Endodermal cell (in vitro differentiated cells): ENCODE measurements at regions not wholly inside any gene's neighbourhood (a gene's known extent, or its start where the extent isn't known, plus 50 kb on each side); places are given as distances from the start of the nearest gene placed in this dataset.

Experiments
- DNase-seq: peaks from one replicate; pipeline ENCODE4 v3.0.0-alpha.2; 2017
- H3K27ac ChIP-seq: 2 replicates; pipeline ENCODE4 v1.5.1; 2013; ENCODE audit warnings: mild to moderate bottlenecking, low read depth, low read length, moderate library complexity
- H3K27me3 ChIP-seq: 2 replicates; pipeline ENCODE4 v1.6.1; 2013; ENCODE audit warnings: mild to moderate bottlenecking, low read length, moderate library complexity; ENCODE audit not compliant: insufficient read depth, control insufficient read depth, poor library complexity, severe bottlenecking
- H3K36me3 ChIP-seq: 2 replicates; pipeline ENCODE4 v1.7.0; 2013; ENCODE audit warnings: mild to moderate bottlenecking, low read length, moderate library complexity; ENCODE audit not compliant: control insufficient read depth, insufficient read depth
- H3K4me1 ChIP-seq: one replicate; pipeline ENCODE4 v1.7.0; 2013; ENCODE audit warnings: low read length; ENCODE audit not compliant: control insufficient read depth, insufficient read depth
- H3K4me3 ChIP-seq: 2 replicates; pipeline ENCODE4 v1.5.1; 2013; ENCODE audit warnings: mild to moderate bottlenecking, low read length, moderate library complexity
- H3K9ac ChIP-seq: 2 replicates; pipeline ENCODE4 v1.6.1; 2013; ENCODE audit warnings: mild to moderate bottlenecking, low read length, moderate library complexity; ENCODE audit not compliant: poor library complexity, severe bottlenecking; ENCODE audit errors: extremely low read depth
- H3K9me3 ChIP-seq: 2 replicates; pipeline ENCODE4 v1.6.1; 2013; ENCODE audit warnings: mild to moderate bottlenecking, low read length, moderate library complexity; ENCODE audit not compliant: control insufficient read depth
- H3K27ac Mint-ChIP-seq: 2 replicates; pipeline ENCODE4 v1.8.0; 2020; ENCODE audit warnings: mixed read lengths
- H3K27me3 Mint-ChIP-seq: 2 replicates; pipeline ENCODE4 v1.8.0; 2021; ENCODE audit warnings: mild to moderate bottlenecking, mixed read lengths; ENCODE audit not compliant: insufficient read depth
- H3K36me3 Mint-ChIP-seq: 2 replicates; pipeline ENCODE4 v1.8.0; 2020; ENCODE audit warnings: low read depth, mixed read lengths
- H3K4me1 Mint-ChIP-seq: 2 replicates; pipeline ENCODE4 v1.8.0; 2020; ENCODE audit warnings: mixed read lengths
- H3K4me3 Mint-ChIP-seq: 2 replicates; pipeline ENCODE4 v1.8.0; 2020; ENCODE audit warnings: mild to moderate bottlenecking, moderate library complexity, mixed read lengths
- H3K9me3 Mint-ChIP-seq: 2 replicates; pipeline ENCODE4 v1.8.0; 2020; ENCODE audit warnings: mild to moderate bottlenecking, mixed read lengths
- CTCF ChIP-seq: fragments of 200-600 bp; sonication (generic); conservative IDR thresholded peaks from 2 replicates; pipeline ENCODE4 v1.5.0; 2021; ENCODE audit warnings: antibody characterized with exemption, mild to moderate bottlenecking
- WGBS, 2 experiments: methylation state at CpG; one replicate each; pipeline versions ENCODE4 v1.1.5 to v1.1.7; 2013; ENCODE audit warnings: missing lambda C conversion rate in 2 of 2, mixed read lengths in 1 of 2; ENCODE audit not compliant: insufficient coverage in 1 of 2, insufficient read length in 1 of 2; 5-methylcytosine and 5-hydroxymethylcytosine counted together

GRCh38 chr10:4345877-4346646 is 479.9 kb upstream of the AKR1E2 start:
- H3K36me3 ChIP-seq: no peaks in the 10 kb centered on the region
- no peaks in the 10 kb centered on the region for H3K9me3 ChIP-seq
- Mint-ChIP-seq H3K4me1 (peaks cover 2% of the 10 kb centered on the region), H3K4me3 (no peak overlapping the region), H3K27me3 (no peaks in the 10 kb centered on the region), H3K36me3 (no peaks in the 10 kb centered on the region), H3K9me3 (no peaks in the 10 kb centered on the region), H3K27ac (no peak overlapping the region)
- no peak overlapping the region for H3K9ac ChIP-seq
- H3K4me3 ChIP-seq: no peak overlapping the region
- no peak for TF ChIP-seq CTCF
- no peaks in the 10 kb centered on the region for H3K27me3 ChIP-seq
- H3K4me1 ChIP-seq: no peaks in the 10 kb centered on the region
- WGBS, 2 experiments: 89 to 94% methylated on average over 2 of the region's 2 CpGs
- no peak overlapping the region for H3K27ac ChIP-seq
- no peak for DNase-seq

- no peak overlapping the region for H3K27ac Mint-ChIP-seq
- H3K4me3 ChIP-seq: no peak overlapping the region
- H3K27me3 Mint-ChIP-seq: no peaks in the 10 kb centered on the region
- H3K27ac ChIP-seq: no peak overlapping the region
- TF ChIP-seq CTCF: no peak
- no peaks in the 10 kb centered on the region for H3K9me3 Mint-ChIP-seq
- no peak overlapping the region for H3K4me3 Mint-ChIP-seq
- peaks cover 2% of the 10 kb centered on the region for H3K4me1 Mint-ChIP-seq
- no peaks in the 10 kb centered on the region for H3K4me1 ChIP-seq
- no peaks in the 10 kb centered on the region for H3K36me3 ChIP-seq
- 76 to 89% methylated on average over 9 to 10 of the region's 10 CpGs for WGBS, 2 experiments
- peak; percentile 47 for DNase-seq
- H3K27me3 ChIP-seq: no peaks in the 10 kb centered on the region
- no peaks in the 10 kb centered on the region for H3K36me3 Mint-ChIP-seq
- no peaks in the 10 kb centered on the region for H3K9me3 ChIP-seq
- no peak overlapping the region for H3K9ac ChIP-seq
Observed at GRCh38 chr10:4344492-4344994, 481.5 kb upstream of the AKR1E2 start.

GRCh38 chr10:4343873-4344272 is 482.1 kb upstream of the AKR1E2 start:
- Histone ChIP-seq H3K27ac (no peak overlapping the region), H3K9me3 (no peaks in the 10 kb centered on the region), H3K27me3 (no peaks in the 10 kb centered on the region), H3K4me1 (no peaks in the 10 kb centered on the region), H3K4me3 (no peak overlapping the region), H3K9ac (no peak overlapping the region), H3K36me3 (no peaks in the 10 kb centered on the region)
- Mint-ChIP-seq H3K4me1 (peaks cover 2% of the 10 kb centered on the region), H3K9me3 (no peaks in the 10 kb centered on the region), H3K4me3 (no peak overlapping the region), H3K27ac (no peak overlapping the region), H3K27me3 (no peaks in the 10 kb centered on the region), H3K36me3 (no peaks in the 10 kb centered on the region)
- no peak for DNase-seq
- no peak for TF ChIP-seq CTCF
- WGBS, 2 experiments: 80 to 92% methylated on average over 2 to 3 of the region's 4 CpGs
